ENCODE measurements at regions not wholly inside any gene's neighbourhood (a gene's known extent, or its start where the extent isn't known, plus 50 kb on each side); places are given as distances from the start of the nearest gene placed in this dataset.

- Histone ChIP-seq H3K4me1 (ENCODE audit: control insufficient read depth, insufficient read depth, low read length) (no peaks in the 10 kb centered on the region), H3K36me3 (ENCODE audit: control insufficient read depth in 2 of 2, insufficient read depth in 1 of 2, low read length in 2 of 2) (no peaks in the 10 kb centered on the region), H3K27ac (ENCODE audit: extremely low read depth, low read depth, low read length) (no peak overlapping the region), H3K4me3 (ENCODE audit: low read depth, low read length) (no peak overlapping the region), H3K9me3 (ENCODE audit: control insufficient read depth, insufficient read depth, low read depth, low read length) (no peaks in the 10 kb centered on the region)
- TF ChIP-seq ZXDB (tag by site-specific recombination; IDR thresholded peaks at IDR 0.05) (no peak), MEIS1 (CRISPR knock-in tag; IDR thresholded peaks at IDR 0.05; ENCODE audit: borderline replicate concordance) (no peak), ZSCAN16 (tag by site-specific recombination; IDR thresholded peaks at IDR 0.05) (no peak), GLI2 (tag by site-specific recombination; IDR thresholded peaks at IDR 0.05; ENCODE audit: borderline replicate concordance, low read depth) (no peak), ZNF561 (tag by site-specific recombination; IDR thresholded peaks at IDR 0.05; ENCODE audit: borderline replicate concordance) (no peak), WT1 (tag by site-specific recombination; IDR thresholded peaks at IDR 0.05) (no peak), ZNF549 (tag by site-specific recombination; IDR thresholded peaks at IDR 0.05) (no peak), MYNN (tag by site-specific recombination; IDR thresholded peaks at IDR 0.05; ENCODE audit: borderline replicate concordance) (no peak), ZNF354C (tag by site-specific recombination; IDR thresholded peaks at IDR 0.05; ENCODE audit: borderline replicate concordance, low read depth) (no peak), ZEB2 (tag by site-specific recombination; IDR thresholded peaks at IDR 0.05) (no peak), KLF10 (tag by site-specific recombination; IDR thresholded peaks at IDR 0.05) (no peak)
- TF ChIP-seq, protein P1, sequence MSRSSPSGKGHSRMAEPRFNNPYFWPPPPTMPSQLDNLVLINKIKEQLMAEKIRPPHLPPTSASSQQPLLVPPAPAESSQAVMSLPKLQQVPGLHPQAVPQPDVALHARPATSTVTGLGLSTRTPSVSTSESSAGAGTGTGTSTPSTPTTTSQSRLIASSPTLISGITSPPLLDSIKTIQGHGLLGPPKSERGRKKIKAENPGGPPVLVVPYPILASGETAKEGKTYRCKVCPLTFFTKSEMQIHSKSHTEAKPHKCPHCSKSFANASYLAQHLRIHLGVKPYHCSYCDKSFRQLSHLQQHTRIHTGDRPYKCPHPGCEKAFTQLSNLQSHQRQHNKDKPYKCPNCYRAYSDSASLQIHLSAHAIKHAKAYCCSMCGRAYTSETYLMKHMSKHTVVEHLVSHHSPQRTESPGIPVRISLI (tag by site-specific recombination; IDR thresholded peaks at IDR 0.05), result no peak
- ChIA-PET CTCF (no interaction called here), POLR2A (no interaction called here)
These were observed 377.2 kb downstream of the SUCLA2 start for GRCh38 chr13:47623862-47624261.

- no peak overlapping the region for H3K27ac ChIP-seq (ENCODE audit: extremely low read depth, low read depth, low read length)
- H3K4me3 ChIP-seq (ENCODE audit: low read depth, low read length), result no peak overlapping the region
- H3K36me3 ChIP-seq (ENCODE audit: control insufficient read depth in 2 of 2, insufficient read depth in 1 of 2, low read length in 2 of 2), result no peaks in the 10 kb centered on the region
- H3K9me3 ChIP-seq (ENCODE audit: control insufficient read depth, insufficient read depth, low read depth, low read length), result no peaks in the 10 kb centered on the region
- no peaks in the 10 kb centered on the region for H3K4me1 ChIP-seq (ENCODE audit: control insufficient read depth, insufficient read depth, low read length)
- ChIA-PET CTCF (no interaction called here), POLR2A (no interaction called here)
- TF ChIP-seq ZSCAN16 (tag by site-specific recombination; IDR thresholded peaks at IDR 0.05), result no peak
- TF ChIP-seq TCF7L2 (IDR thresholded peaks at IDR 0.05; ENCODE audit: borderline replicate concordance, low read depth, low read length), result no peak
- TF ChIP-seq ZNF16 (tag by site-specific recombination; IDR thresholded peaks at IDR 0.05; ENCODE audit: low read depth), result no peak
- no peak for TF ChIP-seq ZNF785 (tag by site-specific recombination; IDR thresholded peaks at IDR 0.05)
- TF ChIP-seq PRDM1 (tag by site-specific recombination; IDR thresholded peaks at IDR 0.05), result no peak
- TF ChIP-seq, protein P1 (tag by site-specific recombination; IDR thresholded peaks at IDR 0.05), result no peak
- TF ChIP-seq ZNF114 (tag by site-specific recombination; IDR thresholded peaks at IDR 0.05), result no peak
- TF ChIP-seq ZNF157 (tag by site-specific recombination; IDR thresholded peaks at IDR 0.05), result no peak
- TF ChIP-seq ZIC2 (tag by site-specific recombination; IDR thresholded peaks at IDR 0.05), result no peak
- no peak for TF ChIP-seq EGR2 (tag by site-specific recombination; IDR thresholded peaks at IDR 0.05; ENCODE audit: low read depth)
- TF ChIP-seq ZFP3 (tag by site-specific recombination; IDR thresholded peaks at IDR 0.05; ENCODE audit: low read depth), result no peak
These were observed 379.1 kb downstream of the SUCLA2 start for GRCh38 chr13:47621931-47622330.

DNA sequence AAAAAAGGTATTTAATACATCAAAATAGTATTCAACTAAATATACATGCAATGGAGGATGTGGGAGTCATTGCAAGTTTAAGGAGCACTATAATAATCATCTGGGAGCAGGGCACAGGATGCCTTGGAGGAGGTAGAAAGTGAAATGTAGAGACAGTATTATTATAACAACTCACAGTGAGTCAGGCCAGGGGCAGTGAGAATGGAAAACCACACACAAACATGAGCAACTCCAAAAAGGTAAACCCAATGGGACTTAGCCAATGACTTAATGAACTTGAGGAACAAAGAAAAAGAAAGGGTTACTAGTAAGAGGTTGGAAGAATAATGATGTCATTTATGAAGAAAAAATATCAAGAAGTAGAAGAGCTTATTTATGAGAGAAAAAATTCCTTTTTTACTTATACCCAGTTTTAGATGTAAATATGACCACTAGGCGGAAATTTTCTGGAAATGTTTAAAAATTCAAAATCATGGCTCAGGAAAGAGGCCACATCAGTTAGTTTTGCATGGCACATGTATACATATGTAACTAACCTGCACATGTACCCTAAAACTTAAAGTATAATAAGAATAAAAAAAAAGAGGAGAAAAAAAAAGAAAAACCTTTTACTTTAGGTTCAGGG, 389.3 kb downstream of the SUCLA2 start:
- ChIA-PET CTCF (interaction anchor here (0.6 kb wide), 1 partner anchor 644 kb away, joined by 3 read pairs; no protein-coding TSS in a partner anchor), POLR2A (no interaction called here)
- H3K36me3 ChIP-seq (ENCODE audit: control insufficient read depth in 2 of 2, insufficient read depth in 1 of 2, low read length in 2 of 2), result no peaks in the 10 kb centered on the region
- no peaks in the 10 kb centered on the region for H3K4me1 ChIP-seq (ENCODE audit: control insufficient read depth, insufficient read depth, low read length)
- TF ChIP-seq ATF2 (tag by site-specific recombination; IDR thresholded peaks at IDR 0.05; ENCODE audit: low read depth), result peak; percentile 60; the same call in 1 of the 2 replicates
- no peak for TF ChIP-seq OVOL3 (tag by site-specific recombination; IDR thresholded peaks at IDR 0.05)
- TF ChIP-seq SP2 (tag by site-specific recombination; IDR thresholded peaks at IDR 0.05), result no peak
- H3K4me3 ChIP-seq (ENCODE audit: low read depth, low read length), result no peak overlapping the region
- no peak overlapping the region for H3K27ac ChIP-seq (ENCODE audit: extremely low read depth, low read depth, low read length)
- no peaks in the 10 kb centered on the region for H3K9me3 ChIP-seq (ENCODE audit: control insufficient read depth, insufficient read depth, low read depth, low read length)
